ENCODE measurements at regions not wholly inside any gene's neighbourhood (a gene's known extent, or its start where the extent isn't known, plus 50 kb on each side); places are given as distances from the start of the nearest gene placed in this dataset.

GRCh38 chr15:97081666-97082226 is 751.2 kb downstream of the NR2F2 start:
- TF ChIP-seq CTCF (IDR thresholded peaks at IDR 0.05) (no peak), POLR2A (IDR thresholded peaks at IDR 0.05) (no peak), EP300 (IDR thresholded peaks at IDR 0.05) (no peak)

Data from ovary (tissue), 3 donors.